ENCODE measurements at regions not wholly inside any gene's neighbourhood (a gene's known extent, or its start where the extent isn't known, plus 50 kb on each side); places are given as distances from the start of the nearest gene placed in this dataset.

GRCh38 chr4:169818063-169818679, 60.4 kb upstream of the HPF1 start:
- DNase-seq (ENCODE audit: low read depth, low spot score): no peak
- no peak overlapping the region for H3K27ac ChIP-seq

GRCh38 chr4:169815606-169816005, 57.9 kb upstream of the HPF1 start:
- H3K27ac ChIP-seq: peak overlapping the region; percentile 34
- peak; percentile 67 for DNase-seq (ENCODE audit: low read depth, low spot score)

GRCh38 chr4:169811476-169811875, 53.7 kb upstream of the HPF1 start:
- H3K27ac ChIP-seq: no peak overlapping the region
- no peak for DNase-seq (ENCODE audit: low read depth, low spot score)

GRCh38 chr4:169810325-169811323, 52.9 kb upstream of the HPF1 start:
- DNase-seq (ENCODE audit: low read depth, low spot score): no peak
- no peak overlapping the region for H3K27ac ChIP-seq

- DNase-seq (ENCODE audit: low read depth, low spot score): no peak
- no peak overlapping the region for H3K27ac ChIP-seq
These were observed 50.3 kb upstream of the HPF1 start for GRCh38 chr4:169807934-169808509.
